NB4 (cell line): ENCODE measurements at regions not wholly inside any gene's neighbourhood (a gene's known extent, or its start where the extent isn't known, plus 50 kb on each side); places are given as distances from the start of the nearest gene placed in this dataset.

Source experiments
- CTCF ChIP-seq: IDR thresholded peaks from one replicate; pipeline ENCODE4 v1.5.1; 2012; ENCODE audit warnings: low read depth, low read length
- MAX ChIP-seq: IDR thresholded peaks from 2 replicates; pipeline ENCODE4 v1.6.1; 2011; ENCODE audit warnings: low read depth, low read length
- MYC ChIP-seq: IDR thresholded peaks from 2 replicates; pipeline ENCODE4 v1.6.1; 2011; ENCODE audit warnings: low read depth, low read length
- POLR2A ChIP-seq: IDR thresholded peaks from 2 replicates; pipeline ENCODE4 v1.6.1; 2011; ENCODE audit warnings: mild to moderate bottlenecking; ENCODE audit not compliant: insufficient read length; ENCODE audit errors: extremely low read depth

- TF ChIP-seq POLR2A (no peak), CTCF (no peak), MAX (no peak), MYC (no peak)
Observed at GRCh38 chr6:14767226-14767625, 478.6 kb upstream of the JARID2 start.
